ENCODE measurements at regions not wholly inside any gene's neighbourhood (a gene's known extent, or its start where the extent isn't known, plus 50 kb on each side); places are given as distances from the start of the nearest gene placed in this dataset.
"Not testable (repeated sequence)": the region's sequence is repeated elsewhere in the genome, so short reads cannot be mapped to it uniquely, and the experiment has no call there.

DNA sequence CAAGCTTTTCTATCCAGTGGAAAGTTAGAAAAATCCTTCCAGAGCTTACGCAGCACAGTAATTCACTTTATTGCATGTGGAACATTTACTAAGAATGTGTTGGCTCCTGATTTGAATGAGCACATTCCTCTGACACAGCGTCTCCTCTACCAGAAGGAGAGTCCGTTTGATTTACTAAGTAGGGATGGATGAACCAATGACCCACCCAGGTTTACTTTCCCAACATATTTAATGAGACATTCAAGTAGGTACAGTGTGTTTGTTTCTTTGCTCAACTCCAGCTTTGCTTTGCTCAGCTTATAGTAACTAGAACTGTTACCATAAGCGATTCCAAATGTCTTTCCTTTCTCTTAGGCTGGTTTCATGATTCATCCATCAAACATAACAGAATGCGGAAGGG is 161.7 kb downstream of the SMARCA1 start:
- peak; percentile 3 for DNase-seq

DNA sequence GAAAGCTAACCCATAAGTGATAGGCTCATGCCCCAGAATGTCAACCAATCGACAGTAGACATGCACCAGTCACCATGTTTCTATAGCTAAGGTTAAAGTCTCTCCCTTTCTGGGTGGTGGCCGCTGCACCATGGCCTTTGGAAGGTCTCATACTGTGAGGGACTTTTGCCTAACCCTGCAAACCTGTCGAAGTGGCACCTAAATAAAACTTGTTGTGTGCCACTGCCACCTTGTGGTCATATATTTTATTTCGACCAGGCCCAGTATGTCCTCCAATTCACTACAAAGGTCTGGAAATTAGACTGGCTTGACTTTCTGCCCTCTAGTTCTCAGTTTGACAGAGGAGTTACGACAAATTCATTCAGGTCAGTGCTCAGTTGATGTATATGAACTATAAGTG is 163.1 kb downstream of the SMARCA1 start:
- peak; percentile 20 for DNase-seq

DNA sequence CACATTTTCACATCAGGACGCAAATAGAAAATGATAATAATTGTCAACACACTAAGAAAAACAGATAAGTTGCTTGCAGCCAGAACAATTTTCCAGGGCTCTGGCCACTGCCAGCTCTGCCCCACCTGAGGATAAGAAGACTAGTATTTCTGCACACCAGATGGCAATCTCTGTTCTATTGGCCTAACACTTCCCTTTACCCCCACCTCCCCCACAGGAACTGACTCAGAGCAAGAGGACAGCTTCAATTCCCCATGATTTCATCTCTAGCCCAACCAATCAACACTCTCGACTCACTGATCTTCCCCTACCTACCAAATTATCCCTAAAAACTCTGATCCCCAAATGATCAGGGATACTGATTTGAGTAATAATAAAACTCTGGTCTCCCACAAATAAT is 164.0 kb downstream of the SMARCA1 start:
- peak; percentile 26 for DNase-seq

DNA sequence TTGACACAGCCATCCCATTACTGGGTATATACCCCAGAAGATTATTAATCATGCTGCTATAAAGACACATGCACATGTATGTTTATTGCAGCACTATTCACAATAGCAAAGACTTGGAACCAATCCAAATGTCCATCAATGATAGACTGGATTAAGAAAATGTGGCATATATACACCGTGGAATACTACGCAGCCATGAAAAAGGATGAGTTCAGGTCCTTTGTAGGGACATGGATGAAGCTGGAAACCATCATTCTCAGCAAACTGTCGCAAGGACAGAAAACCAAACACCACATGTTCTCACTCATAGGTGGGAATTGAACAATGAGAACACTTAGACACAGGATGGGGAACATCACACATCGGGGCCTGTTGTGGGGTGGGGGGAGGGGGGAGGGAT is 165.9 kb downstream of the SMARCA1 start:
- not testable (repeated sequence) for DNase-seq

DNA sequence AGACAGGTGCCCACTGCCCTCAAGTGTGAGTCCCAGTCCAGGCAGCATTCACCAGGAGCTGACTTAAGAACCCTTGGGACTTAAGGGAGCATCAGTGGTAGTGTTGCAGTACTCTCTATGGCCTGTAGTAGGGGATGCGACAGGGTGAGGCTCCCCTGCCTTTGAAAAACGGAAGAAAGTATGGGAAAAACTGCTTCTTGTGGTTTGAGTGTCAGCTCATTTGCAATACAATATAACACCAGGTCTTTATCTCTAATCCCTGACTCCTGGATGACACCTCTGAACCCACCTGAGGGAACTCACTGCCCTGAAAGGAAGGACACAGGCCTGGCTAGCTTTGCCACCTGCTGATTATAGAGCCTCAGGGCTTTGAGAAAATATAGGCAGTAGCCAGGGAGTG is 176.0 kb downstream of the SMARCA1 start:
- DNase-seq, result no peak

DNA sequence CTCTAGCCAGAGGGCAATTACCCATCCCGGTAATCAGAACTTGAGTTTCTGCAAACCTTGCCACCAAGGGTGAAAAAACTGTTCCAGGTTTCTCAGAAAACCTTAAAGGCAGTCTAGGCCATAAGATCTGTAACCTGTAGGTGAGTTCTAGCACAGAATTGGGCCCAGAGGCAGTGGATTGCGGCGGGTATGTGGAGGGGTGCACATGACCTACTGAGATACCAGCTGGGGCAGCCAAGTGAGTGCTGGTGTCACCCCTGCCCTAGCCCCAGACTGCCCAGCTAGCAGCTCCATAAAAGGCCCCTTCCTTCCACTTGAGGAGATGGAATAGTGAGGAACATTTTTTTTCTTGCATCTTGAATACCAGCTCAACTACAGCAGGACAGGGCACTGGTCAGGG is 176.7 kb downstream of the SMARCA1 start:
- no peak for DNase-seq

DNA sequence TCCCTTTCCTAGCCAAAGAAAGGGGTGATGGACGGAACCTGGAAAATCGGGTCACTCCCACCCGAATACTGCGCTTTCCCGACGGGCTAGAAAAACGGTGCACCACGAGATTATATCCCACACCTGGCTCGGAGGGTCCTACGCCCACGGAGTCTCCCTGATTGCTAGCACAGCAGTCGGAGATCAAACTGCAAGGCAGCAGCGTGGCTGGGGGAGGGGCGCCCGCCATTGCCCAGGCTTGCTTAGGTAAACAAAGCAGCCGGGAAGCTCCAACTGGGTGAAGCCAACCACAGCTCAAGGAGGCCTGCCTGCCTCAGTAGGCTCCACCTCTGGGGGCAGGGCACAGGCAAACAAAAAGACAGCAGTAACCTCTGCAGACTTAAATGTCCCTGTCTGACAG is 186.0 kb downstream of the SMARCA1 start:
- DNase-seq, result not testable (repeated sequence)

DNA sequence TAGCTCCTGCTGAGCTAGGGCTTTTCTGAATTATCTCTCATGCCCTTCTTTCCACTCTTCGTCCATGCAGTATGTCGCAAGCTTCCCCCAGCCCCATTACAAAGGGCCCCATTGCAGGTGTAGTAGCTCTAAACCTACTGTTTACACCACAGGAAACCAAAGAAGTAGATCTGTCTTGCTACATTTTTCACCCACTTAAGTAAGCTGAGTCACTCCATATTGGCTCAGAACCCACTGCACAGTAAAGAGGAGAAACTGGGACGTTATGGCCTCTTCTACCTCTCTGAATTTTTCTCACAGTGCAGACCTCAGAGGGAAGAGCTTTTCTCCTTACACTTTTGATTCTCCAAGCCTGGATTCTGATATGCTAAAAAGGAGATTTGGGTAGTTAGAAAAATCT is 200.2 kb downstream of the SMARCA1 start:
- peak; percentile 0 for DNase-seq

DNA sequence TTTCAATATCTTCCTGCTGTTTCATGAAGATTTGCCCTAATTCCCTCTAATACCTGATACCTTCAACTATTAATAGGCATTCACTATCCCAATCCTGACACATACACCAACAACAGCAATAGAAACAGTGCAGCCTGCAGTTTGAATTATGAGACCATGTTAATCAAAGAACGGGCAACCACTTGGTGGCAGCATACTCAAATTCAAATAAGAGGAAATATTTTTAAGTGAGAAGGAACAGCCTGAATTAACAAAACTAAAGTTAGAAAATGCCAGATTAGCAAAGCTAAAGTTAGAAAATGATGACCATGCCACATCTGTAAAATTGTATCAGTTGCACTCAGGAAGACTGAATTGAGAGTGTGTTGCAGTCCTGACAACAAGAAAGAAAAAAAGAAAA is 204.9 kb downstream of the SMARCA1 start:
- peak; percentile 8 for DNase-seq

DNA sequence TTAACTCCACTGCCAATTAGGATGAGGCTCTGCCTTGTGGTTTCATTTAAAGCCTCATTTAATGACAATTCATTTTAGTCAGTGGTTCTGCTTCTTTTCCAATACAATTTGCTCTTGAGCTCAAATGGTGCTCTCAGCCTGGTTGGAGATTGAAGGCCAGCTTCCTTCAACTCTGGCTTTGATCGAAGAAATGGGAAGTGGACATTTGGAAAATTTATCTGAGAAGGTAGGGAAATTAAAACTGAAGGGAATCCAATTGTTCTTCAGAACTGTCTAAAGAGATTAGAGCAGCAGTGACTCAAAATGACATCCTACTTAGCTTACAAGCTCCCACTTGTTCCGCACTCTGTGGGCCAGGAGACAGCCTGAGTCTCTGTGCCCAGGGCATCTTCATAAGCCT is 206.8 kb downstream of the SMARCA1 start:
- no peak for DNase-seq

DNA sequence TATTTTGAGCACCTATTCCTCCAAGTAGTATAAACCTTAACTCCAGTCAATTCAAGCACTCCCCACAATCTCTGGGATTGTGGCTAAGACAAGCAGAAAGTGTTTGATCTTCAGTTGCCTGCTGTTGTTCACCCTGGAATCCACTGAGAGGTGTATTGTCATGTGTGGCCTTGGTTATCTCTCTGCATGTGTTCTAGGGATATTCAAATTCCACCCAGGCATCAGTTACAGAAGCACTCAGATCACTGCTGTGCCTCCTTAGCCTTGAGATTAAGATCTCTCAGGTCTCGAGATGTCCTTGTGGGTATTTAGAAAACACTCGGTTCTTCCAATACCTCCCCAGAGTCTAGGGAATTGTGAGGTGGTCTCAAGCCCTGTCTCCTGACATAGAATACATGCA is 213.3 kb downstream of the SMARCA1 start:
- DNase-seq, result no peak

DNA sequence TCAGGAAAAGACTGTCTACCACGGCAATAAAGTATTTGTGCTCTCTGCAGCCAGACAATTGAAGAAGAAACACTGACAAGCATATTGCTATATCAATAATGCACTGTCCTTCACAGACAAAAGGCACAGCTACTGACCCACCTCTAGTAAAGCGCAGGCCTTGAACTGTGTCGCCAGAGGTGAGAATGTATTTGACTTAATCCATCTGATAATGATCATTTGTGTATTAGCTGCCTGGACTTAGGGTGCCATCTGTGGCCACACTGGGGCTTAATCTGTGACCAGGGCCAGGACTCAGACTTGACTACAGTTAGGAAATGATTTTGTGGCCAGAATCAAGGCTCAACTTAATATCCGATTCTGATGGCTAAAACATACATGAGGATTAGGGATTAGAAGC is 260.4 kb downstream of the SMARCA1 start:
- DNase-seq, result no peak

DNA sequence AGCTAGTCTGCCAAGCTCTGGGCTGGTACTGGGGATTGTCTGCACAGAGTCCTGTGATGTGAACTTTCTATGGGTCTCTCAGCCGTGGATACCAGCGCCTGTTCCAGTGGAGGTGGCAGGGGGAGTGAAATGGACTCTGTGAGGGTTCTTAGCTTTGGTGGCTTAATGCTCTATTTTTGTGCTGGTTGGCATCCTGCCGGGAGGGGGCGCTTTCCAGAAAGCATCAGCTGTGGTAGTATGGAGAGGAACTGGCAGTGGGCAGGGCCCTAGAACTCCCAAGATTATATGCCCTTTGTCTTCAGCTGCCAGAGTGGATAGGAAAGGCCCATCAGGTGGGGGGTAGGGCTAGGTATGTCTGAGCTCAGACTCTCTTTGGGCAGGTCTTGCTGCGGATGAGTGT is 267.8 kb downstream of the SMARCA1 start:
- not testable (repeated sequence) for DNase-seq

DNA sequence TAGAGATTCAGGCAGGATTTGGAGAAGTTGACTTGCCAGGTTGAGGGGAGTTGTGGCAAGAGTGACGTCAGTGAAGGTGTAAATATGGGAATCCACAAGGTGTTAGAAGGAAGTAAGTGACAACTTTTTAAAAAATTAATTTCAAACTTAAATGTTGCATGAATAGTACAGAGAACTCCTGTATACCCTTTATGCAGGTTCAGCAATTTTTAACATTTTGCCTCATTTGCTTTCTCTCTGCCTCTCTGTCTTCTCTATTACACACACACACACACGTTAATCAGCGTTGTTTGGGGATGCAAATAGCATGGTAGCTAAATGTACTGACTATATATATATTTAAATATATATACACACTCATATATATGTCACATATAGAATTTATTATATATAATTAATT is 273.7 kb downstream of the SMARCA1 start:
- no peak for DNase-seq

DNA sequence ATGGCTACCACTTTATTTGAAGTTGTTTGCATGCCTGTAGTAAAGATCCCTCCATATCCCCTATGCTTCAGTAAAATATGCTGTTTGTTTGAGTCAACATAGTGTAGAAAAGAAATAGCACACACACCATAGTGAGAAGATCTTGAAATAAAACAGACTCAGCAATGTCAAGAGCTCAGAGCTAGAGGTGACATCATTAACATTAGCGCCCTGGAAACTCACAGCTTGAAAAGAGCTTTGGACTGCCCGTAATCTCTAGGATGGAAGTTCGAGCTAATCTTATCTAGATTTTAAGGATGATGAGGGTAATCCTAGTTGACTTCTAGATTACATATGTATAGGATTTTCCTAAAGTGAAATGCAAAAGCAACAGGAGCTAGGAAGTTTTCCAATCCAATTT is 275.6 kb downstream of the SMARCA1 start:
- DNase-seq, result no peak

DNA sequence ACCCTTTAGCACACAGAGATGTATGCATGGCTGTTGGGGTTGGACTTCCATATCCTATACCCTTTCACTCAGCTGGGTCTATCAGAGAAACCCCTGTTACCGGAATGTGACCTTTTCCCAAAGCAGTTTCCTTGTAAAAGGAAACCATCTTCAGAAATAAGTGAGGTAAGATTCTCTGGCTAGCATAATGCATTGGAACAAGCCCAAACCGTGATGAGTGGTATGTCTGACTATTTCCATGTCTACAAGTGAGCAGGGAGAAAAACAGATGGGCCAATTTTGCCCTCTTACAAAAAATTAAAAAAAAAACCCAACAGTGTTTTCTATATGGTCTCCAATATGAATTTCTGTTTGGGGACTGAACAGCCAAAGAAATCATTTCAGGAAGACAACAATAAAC is 283.9 kb downstream of the SMARCA1 start:
- DNase-seq, result peak; percentile 75

DNA sequence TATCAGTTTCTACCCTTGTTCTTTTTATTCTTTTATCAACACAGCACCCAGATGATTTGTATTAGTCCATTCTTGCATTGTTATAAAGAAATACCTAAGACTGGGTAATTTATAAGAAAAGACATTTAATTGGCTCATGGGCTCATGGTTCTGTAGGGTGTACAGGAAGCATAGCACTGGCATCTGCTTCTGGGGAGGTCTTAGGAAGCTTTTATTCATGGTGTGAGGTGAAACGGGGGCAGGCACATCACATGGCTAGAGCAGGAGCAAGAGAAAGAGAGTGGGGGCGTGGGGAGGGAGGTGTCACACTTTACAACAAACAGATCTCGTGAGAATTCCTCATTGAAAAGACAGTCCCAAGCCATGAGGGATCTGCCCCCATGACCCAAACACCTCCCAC is 285.3 kb downstream of the SMARCA1 start:
- no peak for DNase-seq

DNA sequence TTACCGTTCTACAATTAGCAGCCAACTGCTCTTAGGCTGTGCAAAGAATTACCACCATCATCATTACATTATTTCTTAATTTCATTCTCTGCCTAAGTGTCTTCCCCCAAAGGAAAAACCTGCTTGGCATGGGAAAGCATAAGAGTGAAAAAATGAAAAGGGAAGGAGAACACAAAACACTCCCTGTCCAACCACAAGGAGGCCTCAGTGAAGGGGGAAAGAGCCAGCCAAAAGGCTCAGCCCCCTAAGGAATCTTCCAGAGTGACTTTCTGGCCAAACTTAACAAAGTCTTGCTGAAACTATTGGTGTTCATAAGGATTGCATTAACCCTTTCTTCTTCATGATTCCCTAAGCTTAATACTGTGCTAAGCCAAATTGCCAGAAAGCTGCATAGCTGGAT is 287.4 kb downstream of the SMARCA1 start:
- DNase-seq, result no peak

DNA sequence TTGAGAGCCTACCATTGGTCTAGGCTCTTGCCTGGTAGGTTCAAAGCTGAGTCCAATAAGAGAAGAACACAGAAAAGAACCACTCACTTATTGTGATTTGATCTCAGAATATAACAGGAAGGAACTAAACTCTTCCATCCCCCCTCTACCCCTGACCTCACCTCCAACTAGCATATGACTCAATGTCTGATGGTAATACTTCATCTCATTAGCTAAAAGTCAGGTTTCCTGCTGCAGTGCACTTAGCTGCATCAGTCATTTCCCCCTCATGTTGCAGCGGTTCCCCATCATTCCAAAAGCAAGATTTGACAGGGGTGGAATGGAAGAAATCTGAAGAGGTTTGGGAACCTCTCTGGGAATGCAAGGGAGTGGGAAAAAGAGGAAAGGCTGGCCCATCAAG is 289.5 kb downstream of the SMARCA1 start:
- DNase-seq, result no peak

DNA sequence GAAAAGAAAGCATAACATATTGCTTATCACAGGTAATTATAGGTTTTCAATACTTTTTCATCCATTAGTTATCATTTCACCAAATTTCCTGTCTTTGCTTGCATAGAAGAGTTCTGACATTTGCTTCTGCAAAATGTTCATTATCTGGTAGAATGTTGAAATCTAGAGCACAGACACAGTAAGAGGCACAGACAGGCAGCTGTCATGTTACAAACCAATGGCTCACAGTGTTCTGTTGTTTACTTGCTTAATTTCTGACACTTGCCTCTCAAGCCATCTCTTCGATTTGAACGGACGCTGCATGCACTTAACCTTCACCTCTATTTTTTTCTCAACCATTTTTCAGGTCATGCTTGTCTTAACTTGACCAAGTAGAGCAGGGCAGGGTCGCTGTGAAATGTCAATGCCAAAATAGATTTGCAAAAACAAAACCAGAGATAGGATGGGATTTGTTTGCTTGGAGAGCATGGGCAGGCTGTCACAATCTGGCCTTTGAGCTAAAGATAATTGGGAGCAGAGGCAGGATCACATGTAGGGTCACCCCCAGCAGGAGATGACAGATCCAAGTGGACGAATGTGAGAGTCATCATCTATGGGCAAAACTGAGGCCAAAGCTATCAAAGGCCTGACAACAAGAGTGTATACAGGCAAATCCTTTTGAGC is 292.3 kb downstream of the SMARCA1 start:
- DNase-seq, result no peak

DNA sequence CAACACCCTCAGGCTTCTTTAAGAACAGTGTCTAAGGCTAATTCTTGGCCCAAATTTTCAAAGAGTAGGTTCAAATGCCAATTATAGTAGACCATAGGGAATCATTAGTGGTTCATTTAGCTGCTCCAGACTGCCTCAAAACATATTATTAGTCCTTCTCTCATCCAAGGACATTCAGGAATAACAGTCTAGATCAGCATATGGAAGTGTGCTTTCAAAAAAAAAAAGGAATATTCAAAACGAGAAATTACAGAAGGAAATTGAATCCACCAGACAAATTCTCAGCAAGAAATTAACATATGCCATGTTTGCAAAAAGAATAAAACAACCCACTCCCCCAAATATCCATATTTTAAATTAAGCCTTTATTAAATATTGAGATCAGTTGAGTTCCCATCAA is 293.1 kb downstream of the SMARCA1 start:
- DNase-seq, result no peak

DNA sequence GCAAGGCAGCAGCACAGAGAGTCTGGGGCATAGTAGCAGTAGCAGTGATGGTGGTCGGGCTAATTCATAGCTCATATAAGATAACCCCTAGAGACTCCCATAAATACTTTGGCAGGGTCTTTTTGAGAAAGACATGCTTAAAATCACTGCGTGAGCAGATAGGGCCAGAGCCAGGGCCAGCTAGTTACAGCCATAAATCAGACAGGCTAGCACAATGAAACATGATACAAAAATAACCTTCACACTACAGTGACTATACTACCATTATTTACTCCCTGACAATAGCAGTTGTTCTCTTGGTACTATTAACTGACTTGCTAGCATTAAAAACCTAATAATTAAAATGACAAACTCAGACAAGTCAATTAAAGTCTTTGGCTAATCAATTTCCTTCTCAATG is 295.9 kb downstream of the SMARCA1 start:
- no peak for DNase-seq

DNA sequence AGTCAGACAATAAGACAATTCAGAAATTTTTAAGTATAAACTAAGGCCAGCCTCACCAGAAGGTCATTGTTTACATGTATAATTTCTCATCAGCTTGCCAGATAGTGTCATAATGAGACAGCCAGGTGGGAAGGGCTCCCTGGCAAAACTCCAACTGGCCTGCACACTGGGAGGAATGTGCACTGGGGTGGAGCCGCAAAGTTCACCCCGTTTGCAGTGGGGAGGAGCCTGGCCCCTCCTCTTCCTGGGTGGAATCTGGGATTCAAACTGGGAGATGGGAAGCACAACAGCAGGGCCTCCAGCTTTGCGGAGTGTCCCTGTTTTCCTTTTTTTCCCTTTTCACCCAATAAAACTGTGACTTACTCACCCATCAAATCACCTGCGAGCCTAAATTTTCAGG is 329.9 kb downstream of the SMARCA1 start:
- no peak for DNase-seq

DNA sequence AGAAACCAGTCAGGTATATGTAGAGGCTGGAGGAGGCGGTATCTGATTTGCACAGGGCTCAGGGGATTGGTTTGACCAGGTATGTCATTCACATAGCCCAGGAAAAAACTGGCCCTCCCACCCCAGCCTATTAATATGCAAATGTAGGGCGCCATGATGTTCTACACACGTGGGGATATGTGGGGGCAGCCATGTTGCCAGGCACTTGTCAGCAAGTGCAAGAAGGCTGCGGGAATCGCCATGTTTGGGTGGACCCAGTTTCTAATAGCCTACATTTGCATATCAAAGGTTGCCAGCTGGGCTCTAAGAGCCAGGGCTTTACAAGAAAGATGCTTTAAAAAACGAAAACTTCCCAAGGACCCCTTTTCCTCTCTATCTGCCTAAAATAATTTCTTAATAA is 335.1 kb downstream of the SMARCA1 start:
- no peak for DNase-seq

DNA sequence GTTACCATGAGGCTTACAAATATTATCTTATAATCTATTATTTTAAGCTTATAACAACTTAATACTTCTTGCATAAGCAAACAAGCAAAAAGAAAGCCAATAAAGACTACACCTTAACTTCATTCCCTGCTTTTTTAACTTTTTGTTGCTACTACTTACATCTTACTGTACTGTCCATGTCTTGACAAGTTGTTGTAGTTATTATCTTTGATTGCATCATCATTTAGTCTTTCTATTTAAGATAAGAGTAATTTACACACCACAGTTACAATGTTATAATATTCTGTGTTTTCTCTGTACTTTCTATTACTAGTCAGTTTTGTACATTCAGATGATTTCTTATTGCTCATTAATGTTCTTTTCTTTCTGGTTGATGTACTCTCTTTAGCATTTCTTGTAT is 346.6 kb downstream of the SMARCA1 start:
- DNase-seq, result no peak

DNA sequence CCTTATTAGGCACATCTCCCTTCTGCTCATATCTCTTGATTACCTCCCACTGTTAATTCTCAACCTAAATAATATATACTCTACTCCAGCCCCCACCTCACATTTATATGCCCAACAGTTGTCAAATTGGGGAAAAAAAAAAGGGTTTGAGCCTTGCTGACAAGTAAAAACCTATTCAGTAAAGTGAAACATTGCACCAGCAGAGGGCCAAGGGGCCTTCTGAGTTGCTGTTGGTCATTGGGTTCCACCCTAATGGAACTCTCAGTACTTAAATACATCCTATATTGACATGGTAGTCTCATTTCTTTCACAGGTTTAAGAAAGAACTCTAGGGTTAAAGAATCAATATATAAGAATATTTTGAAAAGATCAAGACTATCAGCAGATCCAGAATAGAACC is 362.2 kb downstream of the SMARCA1 start:
- DNase-seq, result no peak

Data from fibroblast of skin of right quadriceps (primary cell).